ENCODE measurements at regions not wholly inside any gene's neighbourhood (a gene's known extent, or its start where the extent isn't known, plus 50 kb on each side); places are given as distances from the start of the nearest gene placed in this dataset.
A peak's percentile ranks its signal among the peaks of the same experiment; 100 is the strongest.

DNA sequence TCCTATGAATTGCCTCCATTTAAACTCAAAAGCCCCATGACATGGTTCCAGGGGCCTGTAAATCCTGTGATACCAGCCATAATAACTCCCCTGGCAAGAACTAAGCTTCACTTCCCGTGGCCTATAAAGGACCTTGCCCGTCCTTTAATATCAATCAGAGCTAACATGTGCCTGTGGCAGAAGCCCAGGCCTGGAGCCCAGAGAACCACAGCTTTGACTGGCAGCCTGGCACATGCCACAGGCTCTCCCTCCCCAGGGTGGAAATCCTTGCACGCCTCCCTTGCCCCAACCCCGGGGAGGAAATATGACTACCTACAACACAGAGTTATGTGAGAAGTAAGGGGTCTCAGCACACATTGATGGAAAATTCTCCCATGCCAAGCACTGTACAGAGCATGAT lies 287.4 kb downstream of the RAB28 start (continued):
- no peak for TF ChIP-seq POLR2A (IDR thresholded peaks at IDR 0.05; ENCODE audit: borderline replicate concordance, extremely low read depth, insufficient read depth, insufficient read length)

DNA sequence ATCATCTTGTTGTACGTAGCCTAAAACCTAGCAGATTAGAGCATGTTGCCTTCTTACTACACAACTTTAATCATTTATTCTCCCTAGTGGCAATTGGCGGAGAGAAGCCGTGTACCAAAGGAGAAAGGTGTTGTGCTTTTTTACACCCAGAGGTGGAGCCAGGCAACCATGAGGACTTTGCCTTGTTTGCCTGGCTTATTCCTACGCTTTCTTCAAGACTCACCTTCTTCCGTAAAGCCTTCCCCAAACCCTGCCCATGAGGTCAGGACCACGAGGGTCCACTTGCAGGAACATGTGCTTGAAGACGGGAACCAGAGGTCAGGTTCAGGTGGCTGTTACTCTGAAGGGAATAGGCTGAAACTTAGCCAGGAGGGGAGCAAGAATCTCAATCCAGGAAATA lies 290.5 kb downstream of the RAB28 start:
- no peaks in the 10 kb centered on the region for H3K9me3 ChIP-seq (ENCODE audit: control insufficient read depth in 1 of 2, insufficient read depth in 1 of 2, low read depth in 1 of 2, low read length in 2 of 2)
- no peaks in the 10 kb centered on the region for H3K27me3 ChIP-seq (ENCODE audit: insufficient read depth, low read length)
- TF ChIP-seq, protein P1, sequence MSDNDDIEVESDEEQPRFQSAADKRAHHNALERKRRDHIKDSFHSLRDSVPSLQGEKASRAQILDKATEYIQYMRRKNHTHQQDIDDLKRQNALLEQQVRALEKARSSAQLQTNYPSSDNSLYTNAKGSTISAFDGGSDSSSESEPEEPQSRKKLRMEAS (IDR thresholded peaks at IDR 0.05) = no peak
- no peak for TF ChIP-seq EGR1 (IDR thresholded peaks at IDR 0.05; ENCODE audit: low read depth)
- TF ChIP-seq RAD21 (IDR thresholded peaks at IDR 0.05; ENCODE audit: low read depth) = peak; percentile 13; the same call in 1 of the 2 replicates
- TF ChIP-seq EZH2phosphoT487 (IDR thresholded peaks at IDR 0.05; ENCODE audit: borderline replicate concordance) = no peak
- ChIA-PET RAD21 (ENCODE audit: low non-redundant PET in 1 of 2, low total read pairs in 2 of 2, uncharacterized antibody in 2 of 2, unreplicated experiment in 2 of 2) (no interaction called here), CTCF (no interaction called here), POLR2A (no interaction called here)
- H3K9me2 ChIP-seq (ENCODE audit: insufficient read depth) = no peaks in the 10 kb centered on the region
- H3K36me3 ChIP-seq (ENCODE audit: control insufficient read depth in 1 of 2, insufficient read depth in 2 of 2, low read length in 2 of 2) = no peaks in the 10 kb centered on the region
- no peak overlapping the region for H3K27ac ChIP-seq (ENCODE audit: low read depth, low read length)
- ATAC-seq (no peak), DNase-seq (ENCODE audit: low read depth, low spot score) (no peak)
- H3K4me2 ChIP-seq (ENCODE audit: low read length) = no peak overlapping the region
- no peak overlapping the region for H3K4me3 ChIP-seq (replicated peaks in 1 of 2; ENCODE audit: low read depth in 1 of 2, low read length in 2 of 2)
- H3K4me1 ChIP-seq (ENCODE audit: control insufficient read depth in 1 of 2, insufficient read depth in 2 of 2, low read length in 2 of 2) = no peaks in the 10 kb centered on the region
- intact Hi-C loops (cut with micrococcal nuclease) = no loop called here
- H4K20me1 ChIP-seq (ENCODE audit: insufficient read depth) = no peaks in the 10 kb centered on the region
- H2AFZ ChIP-seq (ENCODE audit: low read depth, low read length, poor library complexity, severe bottlenecking) = no peak overlapping the region
- no peaks in the 10 kb centered on the region for H3K79me2 ChIP-seq (ENCODE audit: insufficient read depth, low read length)
- H3K9ac ChIP-seq (ENCODE audit: low read length) = no peak overlapping the region
- no TSS peak for BruUV-seq (replicated peaks)

DNA sequence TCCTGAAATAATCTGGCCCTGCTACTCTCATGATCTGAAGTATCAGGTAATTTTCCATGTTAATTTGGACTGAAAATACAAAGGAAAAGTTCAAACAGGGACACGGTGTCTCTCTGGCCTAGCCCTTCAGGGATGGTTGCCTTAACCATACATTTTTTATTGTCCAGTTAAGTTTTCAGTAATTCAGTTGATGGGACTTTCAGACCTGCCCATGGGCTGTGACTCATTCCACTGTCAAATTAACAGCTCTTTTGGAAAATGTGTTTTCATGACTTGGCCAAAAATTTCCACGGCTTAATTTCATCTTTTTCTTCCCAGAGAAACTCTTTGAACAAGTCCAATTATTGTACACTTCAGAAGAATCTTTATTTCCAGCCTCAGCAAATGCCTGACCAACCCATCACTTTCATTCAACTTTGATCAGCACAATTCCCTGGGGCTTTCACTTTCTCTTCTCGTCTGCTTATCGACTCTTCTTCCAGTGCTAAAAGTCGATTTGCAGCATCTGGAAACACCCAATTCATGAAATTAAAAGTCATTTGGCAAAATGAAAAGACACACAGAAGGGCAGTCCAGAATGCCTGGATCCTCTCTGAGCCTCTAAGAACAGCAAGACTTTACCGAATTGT lies 293.9 kb downstream of the RAB28 start:
- no peaks in the 10 kb centered on the region for H3K36me3 ChIP-seq (ENCODE audit: control insufficient read depth in 1 of 2, insufficient read depth in 2 of 2, low read length in 2 of 2)
- TF ChIP-seq, protein P1 (IDR thresholded peaks at IDR 0.05) = no peak
- TF ChIP-seq, protein P2, sequence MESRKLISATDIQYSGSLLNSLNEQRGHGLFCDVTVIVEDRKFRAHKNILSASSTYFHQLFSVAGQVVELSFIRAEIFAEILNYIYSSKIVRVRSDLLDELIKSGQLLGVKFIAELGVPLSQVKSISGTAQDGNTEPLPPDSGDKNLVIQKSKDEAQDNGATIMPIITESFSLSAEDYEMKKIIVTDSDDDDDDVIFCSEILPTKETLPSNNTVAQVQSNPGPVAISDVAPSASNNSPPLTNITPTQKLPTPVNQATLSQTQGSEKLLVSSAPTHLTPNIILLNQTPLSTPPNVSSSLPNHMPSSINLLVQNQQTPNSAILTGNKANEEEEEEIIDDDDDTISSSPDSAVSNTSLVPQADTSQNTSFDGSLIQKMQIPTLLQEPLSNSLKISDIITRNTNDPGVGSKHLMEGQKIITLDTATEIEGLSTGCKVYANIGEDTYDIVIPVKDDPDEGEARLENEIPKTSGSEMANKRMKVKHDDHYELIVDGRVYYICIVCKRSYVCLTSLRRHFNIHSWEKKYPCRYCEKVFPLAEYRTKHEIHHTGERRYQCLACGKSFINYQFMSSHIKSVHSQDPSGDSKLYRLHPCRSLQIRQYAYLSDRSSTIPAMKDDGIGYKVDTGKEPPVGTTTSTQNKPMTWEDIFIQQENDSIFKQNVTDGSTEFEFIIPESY (IDR thresholded peaks at IDR 0.05; ENCODE audit: extremely low read depth, insufficient replicate concordance, low read length) = no peak
- no peak for TF ChIP-seq YY1 (IDR thresholded peaks at IDR 0.05; ENCODE audit: extremely low read depth, insufficient replicate concordance, low read depth, low read length)
- TF ChIP-seq EZH2phosphoT487 (IDR thresholded peaks at IDR 0.05; ENCODE audit: borderline replicate concordance) = no peak
- TF ChIP-seq ZNF274 (IDR thresholded peaks at IDR 0.05; ENCODE audit: low read depth, low read length) = no peak
- ChIA-PET RAD21 (ENCODE audit: low non-redundant PET in 1 of 2, low total read pairs in 2 of 2, uncharacterized antibody in 2 of 2, unreplicated experiment in 2 of 2) (no interaction called here), CTCF (no interaction called here), POLR2A (no interaction called here)
- no peaks in the 10 kb centered on the region for H4K20me1 ChIP-seq (ENCODE audit: insufficient read depth)
- no peak overlapping the region for H2AFZ ChIP-seq (ENCODE audit: low read depth, low read length, poor library complexity, severe bottlenecking)
- BruUV-seq (replicated peaks) = no TSS peak
- DNase-seq (ENCODE audit: low read depth, low spot score) = no peak
- H3K9me2 ChIP-seq (ENCODE audit: insufficient read depth) = no peaks in the 10 kb centered on the region
- intact Hi-C loops (cut with micrococcal nuclease) = no loop called here
- no peaks in the 10 kb centered on the region for H3K9me3 ChIP-seq (ENCODE audit: control insufficient read depth in 1 of 2, insufficient read depth in 1 of 2, low read depth in 1 of 2, low read length in 2 of 2)
- no peak for ATAC-seq
- H3K27ac ChIP-seq (ENCODE audit: low read depth, low read length) = no peak overlapping the region
- H3K4me1 ChIP-seq (ENCODE audit: control insufficient read depth in 1 of 2, insufficient read depth in 2 of 2, low read length in 2 of 2) = no peaks in the 10 kb centered on the region
- H3K27me3 ChIP-seq (ENCODE audit: insufficient read depth, low read length) = no peaks in the 10 kb centered on the region
- H3K4me3 ChIP-seq (replicated peaks in 1 of 2; ENCODE audit: low read depth in 1 of 2, low read length in 2 of 2) = no peak overlapping the region
- H3K79me2 ChIP-seq (ENCODE audit: insufficient read depth, low read length) = no peaks in the 10 kb centered on the region
- H3K4me2 ChIP-seq (ENCODE audit: low read length) = no peak overlapping the region
- no peak overlapping the region for H3K9ac ChIP-seq (ENCODE audit: low read length)
